GM18519 (cell line): ENCODE measurements at regions not wholly inside any gene's neighbourhood (a gene's known extent, or its start where the extent isn't known, plus 50 kb on each side); places are given as distances from the start of the nearest gene placed in this dataset.
"Not testable (repeated sequence)": the region's sequence is repeated elsewhere in the genome, so short reads cannot be mapped to it uniquely, and the experiment has no call there.

Experiments used
- ATAC-seq: cut with Tn5 transposase; IDR thresholded peaks from one replicate; pipeline ENCODE4 v1.9.1; 2021; ENCODE audit warnings: mild to moderate bottlenecking, moderate library complexity; ENCODE audit not compliant: unreplicated experiment, low FRiP score

- no peak for ATAC-seq
Observed at GRCh38 chr5:154593796-154594195, 115.8 kb upstream of the HAND1 start.

- ATAC-seq, result no peak
Observed at GRCh38 chr5:154593071-154593470, 115.0 kb upstream of the HAND1 start.

DNA sequence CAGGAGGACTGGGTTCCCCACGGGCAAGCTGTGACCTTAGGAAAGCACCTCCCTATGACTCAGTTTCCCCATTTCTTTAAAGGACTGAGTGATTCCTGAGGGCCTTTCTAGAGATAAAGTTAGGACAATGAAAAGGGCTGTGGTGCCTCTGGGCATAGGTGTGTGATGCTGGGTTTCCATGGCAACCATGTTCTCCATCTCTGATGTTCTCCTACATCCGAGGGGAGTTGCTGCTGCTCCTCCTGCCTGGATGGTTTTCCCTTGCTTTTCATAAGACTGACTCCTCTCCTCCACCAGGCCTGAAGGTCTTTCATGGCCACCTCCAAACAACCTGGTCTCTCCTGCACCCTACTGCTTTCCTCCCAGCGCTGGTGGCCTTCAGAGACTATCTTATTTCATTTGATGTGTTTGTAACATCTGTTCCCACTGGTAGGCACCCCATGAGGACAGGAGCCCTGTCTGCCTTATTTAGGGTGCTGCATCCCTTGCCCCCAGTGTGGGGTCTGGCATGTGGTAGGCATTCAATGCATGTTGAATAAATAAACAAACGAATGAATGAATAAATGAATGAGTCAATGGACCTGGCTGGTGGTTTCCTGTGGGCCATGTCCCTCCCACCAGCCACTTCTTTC lies 112.2 kb upstream of the HAND1 start:
- ATAC-seq, result no peak

DNA sequence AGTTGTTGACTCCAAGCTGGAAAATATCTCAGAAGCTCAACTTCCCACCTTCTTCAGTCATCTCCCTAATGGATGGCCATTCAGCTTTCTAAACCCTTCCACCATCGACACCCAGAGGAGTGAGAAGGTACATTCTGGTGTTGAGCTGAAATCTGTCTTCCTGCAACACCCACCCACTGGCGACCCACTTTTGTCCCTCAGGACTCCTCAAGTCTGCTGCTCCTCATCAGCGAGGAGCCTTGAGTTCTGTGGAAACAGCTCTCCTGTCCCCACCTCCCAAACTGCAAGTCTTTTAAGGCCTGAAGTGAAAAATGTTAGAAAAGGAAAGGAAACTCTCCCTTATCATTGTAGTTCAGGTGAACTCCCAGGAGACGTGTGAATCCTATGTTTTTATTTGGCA lies 111.5 kb upstream of the HAND1 start:
- no peak for ATAC-seq

DNA sequence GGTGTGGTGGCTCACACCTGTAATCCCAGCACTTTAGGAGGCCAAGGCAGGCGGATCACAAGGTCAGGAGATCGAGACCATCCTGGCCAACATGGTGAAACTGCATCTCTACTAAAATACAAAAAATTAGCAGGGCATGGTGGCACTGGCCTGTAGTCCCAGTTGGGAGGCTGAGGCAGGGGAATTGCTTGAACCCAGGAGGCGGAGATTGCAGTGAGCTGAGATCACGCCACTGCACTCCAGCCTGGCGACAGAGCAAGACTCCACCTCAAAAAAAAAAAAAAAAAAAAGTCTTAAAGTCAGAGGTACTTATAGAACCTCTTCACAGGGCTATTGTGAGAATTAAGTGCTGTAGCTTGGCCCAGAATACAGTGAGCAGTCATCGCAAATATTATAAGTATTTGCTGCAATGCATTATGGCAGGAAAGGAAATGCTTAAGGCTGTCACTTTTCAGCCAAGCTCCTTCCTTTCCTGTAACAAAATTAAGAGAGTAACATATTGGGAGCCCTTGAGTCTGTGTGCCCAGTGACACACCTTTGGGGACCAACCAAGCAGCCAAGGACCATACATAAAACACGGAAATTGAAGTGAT lies 110.9 kb upstream of the HAND1 start:
- not testable (repeated sequence) for ATAC-seq

DNA sequence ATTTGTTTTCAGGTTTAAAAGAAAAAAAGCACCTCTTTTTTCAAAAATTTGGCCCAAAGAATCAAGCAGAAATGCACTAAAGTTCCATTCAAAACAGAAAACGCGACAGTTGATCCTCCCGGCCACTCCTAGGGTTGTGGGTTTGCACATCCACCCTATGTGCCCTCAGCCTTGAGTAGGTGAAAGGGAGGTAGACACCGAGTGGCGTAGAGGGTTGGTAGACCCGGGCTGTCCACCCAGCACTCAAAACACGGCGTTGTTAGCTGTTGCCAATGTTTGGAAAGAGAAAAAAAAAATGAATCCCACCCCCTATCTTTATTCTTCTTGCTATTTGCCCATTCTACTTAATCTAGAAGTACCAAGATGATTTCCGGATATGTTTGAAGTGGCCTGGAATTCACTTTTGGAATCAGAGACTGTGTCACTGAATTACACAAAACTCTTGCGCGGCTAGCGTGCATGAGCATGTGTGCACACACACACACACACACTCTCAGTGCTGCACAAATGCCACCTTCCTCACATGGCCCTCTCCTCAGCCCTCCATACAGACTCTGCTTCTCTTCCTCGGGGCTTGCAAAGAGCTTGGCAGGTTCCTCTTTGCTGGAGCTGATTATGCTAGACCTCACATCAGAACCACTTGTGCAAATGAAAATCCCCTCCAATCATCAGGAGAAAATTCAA lies 110.2 kb upstream of the HAND1 start:
- no peak for ATAC-seq

DNA sequence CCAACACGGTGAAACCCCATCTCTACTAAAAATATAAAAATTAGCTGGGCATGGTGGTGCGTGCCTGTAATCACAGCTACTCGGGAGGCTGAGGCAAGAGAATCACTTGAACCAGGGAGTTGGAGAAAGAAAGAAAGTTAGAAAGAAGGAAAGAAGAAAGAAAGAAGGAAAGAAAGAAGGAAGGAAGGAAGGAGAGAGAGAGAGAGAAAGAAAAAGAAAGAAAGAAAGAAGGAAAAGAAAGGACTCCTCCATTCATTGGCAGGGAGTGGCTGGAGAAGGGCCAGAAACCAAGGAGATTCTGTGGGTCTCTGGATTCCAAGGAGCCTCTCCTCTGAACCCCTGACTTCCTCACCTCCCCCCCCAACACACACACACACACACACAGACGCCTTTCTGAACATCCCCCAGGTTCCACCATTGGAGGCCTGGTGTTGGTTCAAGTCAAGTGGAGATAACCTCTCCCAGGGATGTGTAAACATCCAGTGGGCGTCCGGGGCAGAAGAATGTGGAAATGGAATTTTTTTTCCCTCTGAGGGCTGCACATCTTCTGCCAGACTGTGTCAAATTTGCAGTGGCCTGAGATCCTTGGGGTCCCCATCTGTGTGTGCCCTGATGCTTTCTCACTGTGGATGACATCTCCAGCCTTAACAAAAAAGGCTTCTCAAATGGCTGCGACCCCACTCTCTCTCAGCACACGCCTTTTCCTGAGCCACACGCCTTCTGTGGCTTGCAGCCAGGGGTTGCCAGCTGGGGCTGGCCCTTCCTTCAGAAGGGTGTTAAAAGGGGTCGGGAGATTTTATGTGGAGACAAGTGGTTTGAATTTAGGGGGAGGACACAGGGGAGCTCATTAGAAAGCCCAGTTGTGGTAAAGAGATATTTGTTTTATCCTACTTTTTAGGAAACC lies 109.3 kb upstream of the HAND1 start:
- no peak for ATAC-seq

GRCh38 chr5:154583671-154584177 lies 105.7 kb upstream of the HAND1 start:
- ATAC-seq, result no peak

DNA sequence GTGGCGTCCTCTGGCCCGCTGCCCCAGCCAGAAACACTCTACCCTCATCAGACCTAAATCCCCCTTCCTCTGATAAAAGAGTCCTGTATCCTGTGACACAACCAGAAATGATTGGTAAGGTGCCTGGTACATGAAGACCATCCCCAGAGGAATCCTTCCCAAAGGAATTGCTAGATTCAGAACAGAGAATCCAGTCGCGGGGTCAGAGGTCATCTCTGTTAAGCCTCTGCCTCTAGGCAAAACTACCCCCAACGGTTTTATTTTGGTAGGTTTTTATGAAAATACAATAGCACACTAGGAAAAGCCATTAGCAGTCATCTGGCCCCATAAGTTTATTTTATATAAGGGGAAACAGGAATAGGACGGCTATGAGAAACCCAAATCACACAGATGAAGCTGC lies 102.4 kb upstream of the HAND1 start:
- no peak for ATAC-seq

DNA sequence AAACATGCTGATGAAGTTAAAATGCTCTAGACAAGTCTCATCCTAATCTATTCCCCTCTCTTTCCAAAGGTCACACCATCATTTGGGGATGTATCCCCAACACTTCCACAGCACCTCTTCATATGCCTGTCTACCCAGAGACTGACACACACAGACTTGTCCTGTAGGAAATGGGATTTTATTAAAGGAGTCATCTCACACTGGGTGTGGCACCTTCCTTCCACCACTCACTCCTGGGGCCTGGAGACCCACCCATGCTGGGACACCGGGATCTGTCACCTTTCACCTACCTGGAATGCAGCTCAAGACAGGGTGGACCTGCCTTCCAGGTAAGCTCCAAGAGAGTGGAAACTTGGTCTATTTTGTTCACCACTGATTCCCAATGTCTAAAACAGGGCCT lies 99.4 kb upstream of the HAND1 start:
- ATAC-seq, result no peak

DNA sequence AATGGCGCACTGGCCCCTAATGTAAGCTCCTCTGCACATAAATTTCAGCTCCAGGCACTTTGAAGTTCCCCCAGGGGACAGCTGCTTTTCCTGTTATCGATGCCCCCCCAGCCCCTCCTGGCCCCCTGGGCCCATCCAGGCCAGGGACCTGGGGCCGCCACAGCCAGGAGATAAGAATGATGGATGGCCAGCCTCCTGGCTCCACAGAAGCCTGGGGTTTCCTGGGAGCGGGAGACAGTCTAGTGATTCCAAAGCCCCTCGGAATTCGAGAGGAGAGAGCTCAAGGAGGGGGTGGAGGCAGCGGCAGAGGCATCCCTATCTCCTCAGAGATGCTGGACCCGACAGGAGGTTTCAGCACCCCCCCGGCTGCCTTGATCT lies 98.4 kb upstream of the HAND1 start:
- ATAC-seq, result no peak

GRCh38 chr5:154575546-154576428 lies 97.8 kb upstream of the HAND1 start:
- ATAC-seq, result peak; percentile 89

DNA sequence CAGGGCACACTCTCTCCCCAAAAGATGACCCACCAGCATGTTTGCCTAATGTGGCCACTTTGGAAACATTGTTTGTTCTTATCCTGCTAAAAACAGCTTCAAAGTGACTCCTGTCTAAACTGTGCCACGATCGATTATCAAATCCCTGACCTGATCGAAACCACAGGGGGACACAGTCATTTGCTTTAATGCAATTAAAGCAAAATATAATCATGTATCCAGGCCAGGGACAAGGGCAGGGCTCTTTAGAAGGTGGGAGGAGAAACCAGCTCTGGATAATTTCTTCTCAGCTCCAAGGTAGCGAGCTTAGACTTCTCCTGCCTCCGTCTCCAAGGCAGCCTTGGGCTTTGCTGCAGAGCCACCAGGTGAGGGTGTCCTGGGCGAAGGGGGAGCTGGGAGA lies 95.0 kb upstream of the HAND1 start:
- ATAC-seq, result no peak

DNA sequence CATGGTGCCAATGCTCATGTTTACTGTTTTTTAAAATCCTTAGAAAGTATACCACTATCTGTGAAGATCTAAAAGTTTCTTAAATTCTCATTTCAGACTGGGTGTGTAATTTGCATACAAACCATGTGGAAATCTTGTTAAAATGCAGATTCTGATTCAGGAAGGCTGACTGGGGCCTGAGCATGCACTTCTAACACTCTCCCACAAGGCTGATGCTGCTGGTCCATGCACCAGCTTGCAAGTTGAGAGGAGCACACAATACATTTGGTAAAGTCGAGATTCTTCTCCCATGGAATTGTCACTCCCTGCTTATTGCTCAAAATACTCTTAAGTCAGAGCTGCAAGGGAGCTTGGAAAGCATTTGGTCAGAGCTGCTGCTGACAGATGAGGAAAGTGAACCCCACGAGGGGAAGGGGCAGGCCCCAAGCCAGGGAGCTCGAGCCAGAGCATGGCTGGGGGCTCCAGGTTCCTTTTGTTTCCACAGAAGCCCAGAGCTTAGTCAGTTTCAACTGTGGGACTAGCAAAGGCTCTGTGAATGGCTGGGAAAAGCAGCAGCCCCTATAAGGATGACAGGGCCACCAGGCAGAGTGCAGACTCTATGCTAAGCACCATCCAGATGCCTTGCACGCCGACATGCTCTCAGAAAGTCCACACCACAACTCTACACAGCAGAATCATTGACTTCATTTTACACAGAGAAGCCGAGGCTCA lies 93.5 kb upstream of the HAND1 start:
- ATAC-seq, result no peak

DNA sequence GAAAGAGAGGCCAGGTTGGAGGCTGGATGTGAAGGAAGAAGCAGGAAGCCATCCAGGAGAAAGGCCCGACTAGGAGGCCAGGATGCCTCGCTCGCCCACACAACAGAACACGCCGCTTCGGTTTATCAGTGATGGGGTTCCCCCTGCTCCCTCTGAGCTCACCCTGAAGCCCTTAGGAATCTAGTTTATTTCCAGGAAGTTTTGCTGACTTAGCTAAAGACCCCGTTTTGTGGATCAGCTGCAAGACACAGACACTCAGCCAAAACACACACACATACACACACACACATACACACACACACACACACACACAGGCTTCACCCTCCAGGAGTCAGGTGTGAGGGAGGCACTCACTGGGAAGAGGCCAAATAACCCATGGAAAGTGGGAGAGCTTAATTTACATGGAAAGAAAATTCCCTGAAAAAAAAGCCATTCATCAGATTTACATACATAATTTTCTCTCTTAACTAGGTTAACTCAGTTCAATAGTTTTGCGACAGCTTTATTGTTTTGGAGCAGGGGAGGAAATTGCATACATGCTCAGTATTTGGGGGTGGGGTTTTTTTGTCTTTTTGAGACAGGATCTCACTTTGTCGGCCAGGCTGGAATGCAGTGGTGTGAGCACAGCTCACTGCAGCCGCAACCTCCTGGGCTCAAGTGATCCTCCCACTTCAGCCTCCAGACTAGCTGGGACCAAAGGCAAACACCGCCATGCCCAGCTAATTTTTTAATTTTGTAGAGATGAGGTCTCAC lies 92.7 kb upstream of the HAND1 start:
- no peak for ATAC-seq

DNA sequence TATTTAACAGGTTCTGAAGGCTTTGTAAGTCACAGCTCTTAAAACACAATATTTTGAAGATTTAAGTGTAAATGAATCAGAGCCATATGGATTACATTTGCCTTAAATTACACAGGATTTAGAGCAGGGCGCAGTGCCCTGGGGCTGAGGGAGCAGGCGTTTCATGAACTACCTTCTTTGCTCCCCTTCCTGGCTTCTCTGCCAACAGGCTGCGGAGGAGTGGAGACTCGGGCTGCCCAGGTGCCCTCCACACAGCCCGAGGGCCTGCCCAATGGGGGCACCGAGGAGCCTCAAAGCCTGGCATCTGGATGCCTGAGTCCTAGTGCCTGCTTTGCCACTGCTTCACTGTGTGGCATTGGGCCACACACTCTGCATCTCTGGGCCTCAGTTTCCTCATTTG lies 90.6 kb upstream of the HAND1 start:
- no peak for ATAC-seq

- ATAC-seq, result no peak
Observed at GRCh38 chr5:154567155-154567554, 89.1 kb upstream of the HAND1 start.

DNA sequence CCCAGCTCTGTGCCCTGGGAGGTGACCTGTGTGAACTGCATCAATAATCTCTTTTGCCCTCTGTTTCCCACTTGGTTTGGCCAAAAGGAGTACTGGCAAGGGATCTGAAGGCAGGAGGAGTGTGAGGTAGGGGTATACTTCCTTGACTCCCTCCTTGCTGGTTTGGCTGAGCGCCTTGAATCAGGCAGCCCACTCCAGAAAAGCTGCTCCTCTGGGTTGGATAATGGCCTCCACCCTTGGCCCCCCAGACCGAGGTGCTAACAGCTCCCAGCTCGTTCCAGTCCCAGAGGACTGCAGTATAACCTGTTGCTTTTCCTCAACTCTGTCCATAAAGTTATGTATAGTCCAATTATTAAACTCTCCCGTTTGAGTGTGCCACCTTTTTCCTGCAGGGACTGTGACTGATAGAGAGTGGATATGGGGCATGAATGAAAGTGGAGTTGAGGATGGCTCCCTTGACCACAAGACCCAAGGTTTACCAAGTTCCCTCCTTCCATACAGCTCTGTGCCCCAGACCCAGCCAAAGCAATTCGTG lies 88.2 kb upstream of the HAND1 start:
- ATAC-seq, result no peak
